Right ventricle myocardium superior (tissue), 1 donor: ENCODE measurements at regions not wholly inside any gene's neighbourhood (a gene's known extent, or its start where the extent isn't known, plus 50 kb on each side); places are given as distances from the start of the nearest gene placed in this dataset.
"Not testable (repeated sequence)": the region's sequence is repeated elsewhere in the genome, so short reads cannot be mapped to it uniquely, and the experiment has no call there.

Experiments
- ATAC-seq: fragments of 200-7000 bp; cut with Tn5 transposase; one replicate; pipeline ENCODE4 v1.9.1; 2020; ENCODE audit warnings: mild to moderate bottlenecking; ENCODE audit not compliant: poor library complexity
- DNase-seq: peaks from one replicate; pipeline ENCODE4 v3.0.0-alpha.2; 2020
- intact Hi-C: fragments of 100-400 bp; cut with DNase I; formaldehyde crosslinking; loops from one replicate; pipeline ENCODE4 v1.11.2; 2022
- donor health status: DM: no; HTN: yes; CAD: no; lungs with severe emphysema.

DNA sequence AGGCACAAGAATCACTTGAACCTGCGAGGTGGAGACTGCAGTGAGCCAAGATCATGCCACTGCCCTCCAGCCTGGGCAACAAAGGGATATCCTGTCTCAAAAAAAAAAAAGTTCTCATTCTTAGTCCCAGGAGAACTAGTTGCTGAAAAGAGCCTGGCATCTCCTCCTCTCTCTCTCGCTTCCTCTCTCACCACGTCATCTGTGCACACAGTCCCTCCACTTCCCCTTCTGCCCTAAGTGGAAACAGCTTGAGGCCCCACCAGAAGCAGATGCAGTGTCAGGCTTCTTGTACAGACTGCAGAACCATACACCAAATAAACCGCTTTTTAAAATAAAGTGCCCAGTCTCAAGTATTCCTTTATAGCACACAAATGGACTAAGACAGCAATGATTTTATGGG, 175.3 kb downstream of the NPIPA8 start:
- intact Hi-C loops, DNase-seq, ATAC-seq: not testable (repeated sequence)

DNA sequence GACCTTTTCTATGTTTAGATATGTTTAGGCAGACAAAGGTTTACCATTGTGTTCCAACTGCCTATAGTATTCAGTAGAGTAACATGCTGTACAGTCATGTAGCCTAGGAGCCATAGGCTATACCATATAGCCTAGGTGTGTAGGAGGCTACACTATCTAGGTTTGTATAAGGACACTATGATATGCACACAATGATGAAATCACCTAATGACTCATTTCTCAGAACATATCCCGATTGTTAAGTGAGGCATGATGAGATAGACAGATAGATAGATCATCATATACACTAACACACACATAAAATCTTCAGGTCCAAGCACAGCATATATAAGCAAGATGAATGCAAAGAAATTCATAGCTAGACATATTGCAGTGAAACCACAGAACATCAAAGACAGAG, 177.4 kb downstream of the NPIPA8 start:
- ATAC-seq, intact Hi-C loops, DNase-seq: not testable (repeated sequence)

DNA sequence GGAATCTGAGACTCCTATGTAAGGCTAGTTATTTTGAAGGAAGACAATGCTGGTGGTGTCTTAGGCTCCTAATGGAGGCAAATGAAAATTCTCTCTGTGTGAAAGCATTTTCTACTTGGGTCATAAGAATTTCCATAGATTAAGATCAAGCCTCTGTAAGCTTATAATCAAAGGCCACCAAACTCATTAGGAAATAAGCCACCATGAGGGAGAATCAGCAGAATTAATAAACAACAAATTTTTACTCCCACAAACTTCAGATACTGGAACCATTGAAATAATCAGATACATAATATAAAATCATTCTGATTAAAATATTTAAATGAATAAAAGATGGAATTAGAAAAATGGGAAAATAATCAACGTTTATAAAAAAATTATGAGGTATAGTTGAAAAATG, 178.7 kb downstream of the NPIPA8 start:
- DNase-seq, intact Hi-C loops, ATAC-seq: not testable (repeated sequence)

DNA sequence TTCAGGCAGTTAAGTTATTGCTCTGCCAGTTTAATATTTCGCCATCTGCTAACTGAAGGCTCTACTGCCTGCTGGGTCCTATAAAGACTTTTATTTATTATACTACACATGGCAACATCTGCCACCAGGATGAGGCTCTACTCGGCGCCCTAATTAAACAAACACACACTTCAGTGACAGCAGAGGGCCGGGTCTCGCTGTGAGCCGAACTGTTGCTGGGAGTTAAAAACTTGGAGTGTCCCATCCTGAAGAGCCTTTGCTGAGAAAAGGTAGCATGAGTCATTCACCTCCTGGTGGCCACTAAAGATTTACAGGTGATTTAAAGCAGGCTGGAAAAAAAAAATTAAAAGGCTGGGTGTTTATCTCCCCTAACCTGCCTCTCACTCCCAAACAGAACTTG, 183.7 kb downstream of the NPIPA8 start:
- DNase-seq, ATAC-seq, intact Hi-C loops: not testable (repeated sequence)

DNA sequence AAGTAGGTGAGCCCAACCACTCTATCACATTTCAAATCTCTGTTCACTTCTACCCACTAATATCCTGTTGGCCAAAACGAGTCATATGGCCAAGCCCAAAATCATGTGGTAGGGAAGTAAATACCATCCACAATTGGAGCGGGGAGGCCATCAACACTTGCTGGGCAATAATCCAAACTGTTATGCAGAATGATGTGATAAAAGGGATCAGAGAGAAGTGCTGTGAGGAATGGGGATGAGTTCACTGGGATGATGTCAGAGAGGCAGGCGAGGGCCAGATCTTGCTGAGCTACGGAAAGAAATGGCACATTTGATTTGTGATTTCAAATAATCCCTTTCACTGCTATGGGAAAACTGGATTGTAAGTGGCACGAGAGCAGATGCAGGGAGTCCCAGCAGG, 188.4 kb downstream of the NPIPA8 start:
- ATAC-seq, DNase-seq, intact Hi-C loops: not testable (repeated sequence)

DNA sequence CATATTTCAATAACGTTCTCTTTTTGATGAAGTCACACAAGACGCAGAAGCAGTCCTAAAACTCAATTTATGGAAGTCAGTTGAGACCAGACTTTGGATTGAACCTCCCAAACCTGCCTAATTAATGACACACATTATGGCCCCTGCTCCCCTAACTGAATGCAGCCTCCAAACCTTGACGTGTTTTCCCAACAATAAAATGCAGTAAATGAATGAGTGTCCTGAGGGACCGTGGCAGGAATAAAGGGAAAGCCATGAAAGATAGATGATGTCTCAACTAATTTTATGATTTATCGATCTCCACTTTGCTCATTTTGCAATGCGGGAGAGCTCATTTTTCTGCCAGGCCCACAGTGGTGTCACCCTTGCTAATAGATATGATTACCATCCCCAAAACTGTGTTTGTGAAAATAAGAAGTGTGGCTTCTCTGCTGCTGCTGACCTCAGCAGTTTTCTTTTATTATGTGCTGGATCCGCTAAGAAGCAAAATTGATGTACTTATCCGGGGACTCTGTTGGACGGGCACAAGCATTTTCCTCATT, 189.9 kb downstream of the NPIPA8 start:
- ATAC-seq, intact Hi-C loops, DNase-seq: not testable (repeated sequence)

DNA sequence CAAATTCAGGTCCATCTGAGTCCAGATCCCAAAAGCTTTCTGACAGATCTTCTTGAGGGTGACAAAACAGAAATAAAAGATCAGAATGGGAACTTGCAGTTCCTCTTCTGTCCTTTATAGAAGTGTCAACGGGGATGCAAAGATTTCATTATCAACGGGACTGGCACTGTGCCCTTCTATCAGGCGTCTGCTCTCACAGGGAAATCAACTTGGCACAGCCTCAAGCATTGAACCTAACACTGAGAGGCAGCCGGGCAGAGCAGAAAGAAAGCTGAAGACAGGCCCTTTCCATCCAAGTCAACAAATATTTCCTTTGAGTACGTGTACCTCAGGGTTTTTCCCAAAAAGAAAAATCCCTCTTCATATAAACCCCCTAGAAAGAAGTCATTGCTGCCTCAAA, 194.5 kb downstream of the NPIPA8 start:
- DNase-seq, intact Hi-C loops: not testable (repeated sequence)
- ATAC-seq, result peak; percentile 58

DNA sequence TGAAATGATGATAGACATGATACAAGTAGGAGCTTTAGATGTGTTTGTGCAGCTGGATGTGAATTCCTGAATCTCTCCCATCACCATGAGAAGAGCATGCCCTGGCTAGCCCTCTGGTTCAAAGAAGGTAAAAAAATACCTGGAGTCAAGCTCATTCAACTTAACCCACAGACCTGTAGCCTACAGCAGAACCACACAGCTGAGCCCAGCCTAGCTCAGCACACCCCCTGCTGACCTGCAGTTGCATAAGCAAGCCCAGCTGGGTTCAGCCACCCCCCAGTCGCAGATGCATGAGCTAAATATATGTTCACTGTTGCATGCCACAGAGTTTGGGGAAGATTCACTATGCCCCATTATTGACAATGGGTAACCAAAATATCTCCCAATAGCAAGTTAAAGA, 200.2 kb downstream of the NPIPA8 start:
- intact Hi-C loops, ATAC-seq, DNase-seq: not testable (repeated sequence)

DNA sequence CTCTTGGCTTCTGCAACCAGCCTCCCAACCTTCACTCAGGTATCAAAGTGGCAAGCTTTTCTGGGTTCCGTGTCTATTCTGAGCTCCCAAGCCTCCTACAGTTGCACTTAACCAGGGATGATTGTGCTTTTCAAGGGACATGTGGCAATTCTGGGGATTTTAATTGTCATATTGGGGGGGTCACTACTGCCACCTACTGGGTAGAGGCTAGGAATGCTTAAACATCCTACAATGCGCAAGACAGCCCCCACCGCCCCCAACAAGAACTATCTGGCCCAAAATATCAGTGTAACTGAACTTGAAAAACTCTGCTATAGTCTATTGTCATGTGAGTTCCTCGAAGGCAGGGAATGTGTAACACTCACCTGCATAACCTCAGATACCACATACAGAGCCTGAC, 201.5 kb downstream of the NPIPA8 start:
- ATAC-seq, DNase-seq, intact Hi-C loops: not testable (repeated sequence)

DNA sequence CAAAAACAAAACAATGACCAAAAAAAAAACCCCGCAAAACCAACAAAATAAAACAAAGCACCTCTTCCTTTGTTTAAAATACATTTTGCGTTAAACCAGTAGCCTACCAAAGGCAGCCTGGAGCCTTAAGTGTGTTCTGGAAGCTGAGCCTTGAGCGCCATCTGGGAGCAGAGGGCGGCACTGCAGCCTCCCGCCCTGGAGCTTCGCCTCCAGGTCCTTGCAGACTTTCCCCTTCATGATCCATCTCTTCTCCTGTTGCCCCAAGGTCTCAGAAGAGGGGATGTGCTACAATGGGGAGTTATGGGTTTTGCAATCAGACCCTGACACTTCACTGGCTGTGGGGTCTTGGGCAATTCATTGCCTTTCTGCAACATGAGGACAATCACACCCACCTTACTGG, 204.9 kb downstream of the NPIPA8 start:
- ATAC-seq, result peak; percentile 75
- intact Hi-C loops, DNase-seq: not testable (repeated sequence)

DNA sequence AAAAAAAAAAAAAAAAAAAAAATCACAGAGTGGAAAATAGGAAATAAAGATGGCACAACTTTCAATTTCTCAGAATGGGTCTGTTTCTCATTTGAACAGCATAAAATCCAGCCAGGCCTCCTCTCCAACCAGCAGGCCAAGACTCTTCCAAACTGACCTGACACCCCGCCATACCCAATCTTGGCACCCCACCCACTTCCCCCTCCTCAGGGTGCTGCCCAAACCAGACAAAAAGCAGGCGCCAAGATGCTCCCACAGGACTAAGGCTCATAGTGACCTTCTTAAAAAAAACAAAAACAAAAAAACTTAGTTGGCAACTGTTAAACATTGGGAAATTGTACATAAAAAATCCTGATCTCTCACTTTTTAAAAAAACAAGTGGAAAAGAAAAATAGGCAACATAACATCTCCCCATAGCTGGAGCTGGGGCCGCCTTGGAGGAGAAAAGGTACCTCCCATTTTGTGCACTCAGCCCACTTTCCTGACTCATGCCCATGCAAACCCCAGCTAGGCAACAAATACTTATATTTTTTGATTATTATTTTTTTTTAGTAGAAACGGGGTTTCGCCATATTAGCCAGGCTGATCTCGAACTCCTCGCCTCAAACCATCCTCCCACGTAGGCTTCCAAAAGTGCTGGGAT, 205.9 kb downstream of the NPIPA8 start:
- intact Hi-C loops, ATAC-seq, DNase-seq: not testable (repeated sequence)

DNA sequence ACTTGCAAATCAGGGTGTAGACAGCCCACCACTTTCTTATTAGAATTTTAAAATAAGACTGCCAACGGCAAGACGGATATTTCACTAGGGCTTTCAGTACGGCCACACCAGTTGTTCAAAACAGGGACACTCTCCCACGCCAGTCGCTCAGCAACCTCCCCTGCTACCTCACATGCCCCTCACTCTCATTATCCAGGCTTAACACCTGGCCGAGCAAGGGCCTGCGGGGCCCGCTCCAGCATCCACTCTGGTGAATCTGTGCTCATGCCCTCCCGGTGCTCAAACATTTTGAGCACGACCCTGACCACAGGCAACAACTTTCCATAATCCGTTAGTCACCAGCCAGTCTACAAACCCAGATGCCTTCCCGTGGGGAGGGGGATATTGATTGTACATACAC, 209.5 kb downstream of the NPIPA8 start:
- intact Hi-C loops, DNase-seq, ATAC-seq: not testable (repeated sequence)

DNA sequence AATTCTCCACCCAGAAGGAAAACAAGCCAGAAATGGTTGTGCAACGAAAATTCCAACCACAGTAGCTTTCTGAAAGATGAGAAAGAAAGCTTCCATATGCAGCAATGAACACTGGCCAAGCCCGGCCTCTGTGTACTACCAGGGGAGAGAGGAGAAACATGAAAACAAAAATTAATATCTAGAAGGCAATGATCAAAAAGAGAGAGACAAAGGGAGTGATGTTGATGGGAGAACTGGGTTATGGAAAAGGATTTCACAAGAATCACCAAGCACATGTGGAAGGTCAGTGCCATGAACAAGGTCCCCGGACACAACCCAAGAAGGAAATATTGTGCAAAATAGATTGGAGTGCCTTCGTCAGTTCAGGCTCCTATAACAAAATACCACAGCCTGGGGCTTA, 217.4 kb downstream of the NPIPA8 start:
- DNase-seq, intact Hi-C loops: not testable (repeated sequence)
- ATAC-seq, result peak; percentile 52

DNA sequence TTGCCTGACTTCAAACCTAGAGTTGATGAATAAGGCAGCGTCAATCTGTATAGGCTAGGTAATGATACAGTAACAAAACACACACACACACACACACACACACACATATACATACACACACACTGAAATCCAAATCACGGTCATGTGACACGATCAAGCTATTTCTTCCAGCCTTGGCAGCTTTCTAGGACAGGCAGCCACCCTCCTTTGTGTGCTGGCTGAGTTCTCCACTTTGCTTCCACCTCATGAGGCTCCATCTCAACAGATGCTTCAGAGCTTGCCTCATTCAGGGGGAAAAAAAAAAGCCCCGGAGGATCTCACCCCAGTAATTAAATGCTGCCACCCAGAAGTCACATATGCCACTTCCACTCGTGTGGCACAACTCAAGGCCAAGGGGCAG, 217.9 kb downstream of the NPIPA8 start:
- ATAC-seq, intact Hi-C loops, DNase-seq: not testable (repeated sequence)

DNA sequence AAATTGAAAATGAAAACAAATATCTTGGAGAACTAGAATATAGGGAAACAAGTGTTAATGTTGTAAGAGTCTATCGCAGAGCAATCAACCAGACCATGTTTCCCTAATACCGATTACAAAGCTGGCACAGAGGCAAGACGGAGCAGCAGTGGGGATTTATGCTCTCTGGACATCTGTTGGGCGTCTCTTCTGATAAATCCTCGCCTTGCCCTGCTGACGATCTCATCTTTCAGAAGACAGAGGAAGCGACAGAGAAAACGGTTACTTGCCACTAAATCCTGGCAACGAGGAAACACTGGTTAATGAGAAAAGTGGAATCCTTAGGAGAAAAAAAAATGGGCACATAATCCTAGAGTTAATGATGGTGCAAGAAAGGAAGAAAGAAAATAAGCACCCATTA, 218.5 kb downstream of the NPIPA8 start:
- peak; percentile 46 for ATAC-seq
- DNase-seq, intact Hi-C loops: not testable (repeated sequence)

DNA sequence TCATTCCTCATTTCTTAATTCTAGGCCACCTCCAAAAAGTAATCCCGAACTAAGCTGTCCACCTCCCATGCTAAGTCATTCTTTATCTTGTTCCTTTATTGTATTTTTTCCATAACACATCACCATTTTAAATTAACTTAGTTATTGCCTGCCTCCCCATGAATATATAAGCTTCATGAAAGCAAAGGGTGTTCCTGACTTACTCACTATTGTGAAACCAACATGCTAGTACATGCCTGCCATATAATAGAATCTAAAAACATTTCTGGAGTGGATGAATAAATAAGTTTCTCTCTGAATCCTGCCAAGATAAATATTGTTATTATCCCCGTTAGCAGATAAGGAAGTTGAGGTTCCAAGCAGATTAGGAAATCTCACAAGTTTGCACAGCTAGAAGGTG, 232.1 kb downstream of the NPIPA8 start:
- DNase-seq, ATAC-seq, intact Hi-C loops: not testable (repeated sequence)

DNA sequence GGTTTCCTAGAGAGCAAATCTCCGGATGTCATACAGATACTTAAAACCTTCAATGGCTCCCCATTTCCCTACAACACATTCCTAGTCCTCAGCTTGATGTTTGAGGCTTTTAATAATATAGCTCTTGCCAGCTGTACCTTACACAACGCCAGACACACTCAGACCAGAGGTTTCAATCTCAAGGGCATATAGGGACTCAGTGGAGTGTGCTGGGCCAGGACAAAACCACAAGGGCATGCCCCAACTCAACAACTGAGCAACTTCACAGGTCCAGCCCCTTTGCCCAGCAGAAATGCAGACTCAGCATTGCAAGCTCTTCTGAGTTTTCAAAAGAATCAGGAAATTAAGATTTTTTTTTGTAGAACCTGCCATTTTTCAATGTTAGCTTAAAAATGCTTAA, 235.5 kb downstream of the NPIPA8 start:
- ATAC-seq, DNase-seq, intact Hi-C loops: not testable (repeated sequence)

DNA sequence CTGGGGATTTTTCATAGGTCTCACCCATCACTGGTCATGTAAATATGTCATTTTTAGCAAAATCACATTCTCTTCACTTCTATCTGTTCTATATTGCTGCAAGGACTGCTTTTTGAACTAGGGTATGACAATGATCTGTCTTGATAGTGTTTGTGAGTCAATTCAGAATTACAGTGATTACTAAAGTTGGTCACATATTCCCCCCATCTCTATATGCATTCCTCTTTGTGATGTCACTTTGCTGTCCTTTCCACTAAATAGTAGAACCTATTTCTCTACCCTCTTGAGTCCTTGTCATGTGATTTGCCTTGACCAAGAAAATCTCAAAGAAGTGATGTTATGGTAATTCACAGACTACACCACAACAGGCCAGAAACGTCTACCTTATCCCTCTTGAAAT, 243.9 kb downstream of the NPIPA8 start:
- intact Hi-C loops, result not testable (repeated sequence)

DNA sequence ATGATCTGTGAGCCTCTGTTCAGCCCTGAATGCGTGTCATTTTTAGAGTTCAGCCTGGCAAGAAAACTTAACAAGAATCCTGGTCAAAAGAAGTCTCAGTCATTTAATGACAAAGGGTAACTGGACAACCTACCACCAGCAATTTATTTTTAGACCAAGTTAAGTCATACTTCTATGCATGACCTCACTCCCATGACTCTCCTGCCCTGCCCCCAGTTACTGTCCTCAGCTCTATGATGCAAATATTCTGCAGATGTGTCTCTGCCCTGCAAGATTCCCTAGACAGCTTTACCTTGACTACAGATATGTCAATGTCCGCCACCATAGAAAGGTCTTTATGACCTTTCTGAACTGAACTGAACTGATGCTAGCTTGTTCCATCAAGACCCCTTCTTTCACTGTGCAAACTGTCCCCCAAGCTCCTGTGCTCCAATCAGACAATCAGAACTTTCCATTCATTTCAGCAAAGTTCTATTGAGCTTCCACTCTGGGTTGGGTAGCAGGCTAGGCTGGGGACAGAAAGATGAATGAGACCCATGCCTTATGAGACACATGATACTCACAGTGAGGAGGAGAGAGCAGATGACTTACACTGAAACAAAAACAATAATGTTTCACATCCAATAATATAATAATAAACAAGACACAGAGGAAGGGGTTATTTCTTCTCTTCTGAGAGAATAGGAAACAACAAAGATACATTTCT, 255.7 kb downstream of the NPIPA8 start:
- ATAC-seq, DNase-seq, intact Hi-C loops: not testable (repeated sequence)

More for the DNA sequence above, 243.9 kb downstream of the NPIPA8 start:
- ATAC-seq, DNase-seq: not testable (repeated sequence)
